ENCODE measurements at regions not wholly inside any gene's neighbourhood (a gene's known extent, or its start where the extent isn't known, plus 50 kb on each side); places are given as distances from the start of the nearest gene placed in this dataset.

- no peak for TF ChIP-seq CTCF (IDR thresholded peaks at IDR 0.05)
- TF ChIP-seq POLR2A (IDR thresholded peaks at IDR 0.05), result no peak
Measured at GRCh38 chr9:26439061-26439624, 453.5 kb downstream of the CAAP1 start.

All from body of pancreas (tissue), 4 donors.